HG03066 (cell line): ENCODE measurements at regions not wholly inside any gene's neighbourhood (a gene's known extent, or its start where the extent isn't known, plus 50 kb on each side); places are given as distances from the start of the nearest gene placed in this dataset.
"Not testable (repeated sequence)": the region's sequence is repeated elsewhere in the genome, so short reads cannot be mapped to it uniquely, and the experiment has no call there.

Experiments used
- ATAC-seq: cut with Tn5 transposase; IDR thresholded peaks from one replicate; pipeline ENCODE4 v1.9.1; 2021; ENCODE audit warnings: low read depth; ENCODE audit not compliant: unreplicated experiment

DNA sequence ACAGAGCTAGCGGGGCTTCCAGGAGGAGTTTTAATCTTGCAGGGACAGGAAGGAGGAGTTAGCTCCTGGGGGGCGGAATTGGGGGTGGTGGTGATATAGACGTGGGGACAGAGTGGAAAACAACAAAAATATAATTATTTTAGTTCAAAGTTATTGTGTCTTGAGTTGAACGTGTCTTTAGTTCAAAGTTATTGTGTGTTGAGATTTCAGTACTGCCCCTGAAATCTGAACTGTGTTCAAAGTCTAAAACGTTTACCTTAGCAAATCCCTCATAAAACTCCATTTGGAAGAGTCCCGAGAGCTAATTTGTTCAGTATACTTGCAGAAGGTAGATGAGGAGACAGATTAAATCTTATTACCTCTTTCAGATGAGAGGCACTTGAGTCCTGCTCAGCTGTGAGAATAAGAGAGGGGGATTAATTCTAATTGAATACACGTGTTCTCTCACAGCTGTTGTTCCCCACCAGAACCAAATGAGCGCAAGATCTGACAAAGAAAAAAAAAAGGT, 132.4 kb upstream of the ALDH3B2 start:
- ATAC-seq = not testable (repeated sequence)

- not testable (repeated sequence) for ATAC-seq
Observed at GRCh38 chr11:67806183-67806582, 131.8 kb upstream of the ALDH3B2 start.

GRCh38 chr11:67805253-67806126, 131.1 kb upstream of the ALDH3B2 start:
- peak; percentile 81 for ATAC-seq

- ATAC-seq = not testable (repeated sequence)
Observed at GRCh38 chr11:67804435-67805252, 130.2 kb upstream of the ALDH3B2 start.

DNA sequence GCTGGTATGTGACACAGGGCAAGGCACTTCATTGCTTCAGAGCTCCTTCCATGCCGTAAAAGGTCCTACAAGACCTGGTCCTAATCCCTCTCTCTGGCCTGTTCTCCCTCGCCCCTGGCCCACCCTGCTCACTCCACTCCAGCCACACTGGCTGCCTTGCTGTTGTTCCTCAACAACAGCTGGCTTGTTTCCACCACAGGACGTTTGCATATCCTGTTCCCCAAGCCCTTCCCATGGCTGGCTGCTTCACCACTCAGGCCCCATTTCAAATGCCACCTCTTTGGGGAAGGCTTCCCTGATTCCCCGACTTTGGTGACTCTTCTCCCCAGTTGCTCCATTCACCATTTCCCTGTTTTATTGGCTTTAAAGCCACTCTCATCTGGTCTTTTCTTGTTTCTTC, 129.1 kb upstream of the ALDH3B2 start:
- ATAC-seq = not testable (repeated sequence)

- ATAC-seq = not testable (repeated sequence)
Observed at GRCh38 chr11:67803055-67803454, 128.6 kb upstream of the ALDH3B2 start.

- not testable (repeated sequence) for ATAC-seq
Observed at GRCh38 chr11:67802623-67803022, 128.2 kb upstream of the ALDH3B2 start.

GRCh38 chr11:67801397-67801796, 127.0 kb upstream of the ALDH3B2 start:
- not testable (repeated sequence) for ATAC-seq

- not testable (repeated sequence) for ATAC-seq
Observed at GRCh38 chr11:67800591-67800990, 126.2 kb upstream of the ALDH3B2 start.

DNA sequence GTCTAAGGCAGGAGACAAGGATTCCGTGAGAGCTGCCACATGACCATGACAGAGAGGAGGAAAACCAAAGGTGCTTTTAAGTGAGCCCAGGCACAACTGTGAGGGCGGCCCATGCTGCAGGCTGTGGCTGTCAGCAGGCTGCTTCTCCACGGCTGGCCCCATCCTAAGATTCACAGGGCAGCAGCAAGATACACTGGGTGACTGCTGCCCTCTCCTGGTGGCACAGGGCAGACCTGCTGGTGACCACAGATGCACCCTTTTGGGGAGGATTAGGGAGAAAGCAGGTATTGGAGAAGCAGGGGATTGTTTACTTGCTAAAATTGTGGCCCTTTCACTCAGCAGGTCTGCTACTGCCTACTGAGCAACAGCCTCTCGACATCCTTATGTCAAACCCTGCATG, 125.4 kb upstream of the ALDH3B2 start:
- ATAC-seq = not testable (repeated sequence)

DNA sequence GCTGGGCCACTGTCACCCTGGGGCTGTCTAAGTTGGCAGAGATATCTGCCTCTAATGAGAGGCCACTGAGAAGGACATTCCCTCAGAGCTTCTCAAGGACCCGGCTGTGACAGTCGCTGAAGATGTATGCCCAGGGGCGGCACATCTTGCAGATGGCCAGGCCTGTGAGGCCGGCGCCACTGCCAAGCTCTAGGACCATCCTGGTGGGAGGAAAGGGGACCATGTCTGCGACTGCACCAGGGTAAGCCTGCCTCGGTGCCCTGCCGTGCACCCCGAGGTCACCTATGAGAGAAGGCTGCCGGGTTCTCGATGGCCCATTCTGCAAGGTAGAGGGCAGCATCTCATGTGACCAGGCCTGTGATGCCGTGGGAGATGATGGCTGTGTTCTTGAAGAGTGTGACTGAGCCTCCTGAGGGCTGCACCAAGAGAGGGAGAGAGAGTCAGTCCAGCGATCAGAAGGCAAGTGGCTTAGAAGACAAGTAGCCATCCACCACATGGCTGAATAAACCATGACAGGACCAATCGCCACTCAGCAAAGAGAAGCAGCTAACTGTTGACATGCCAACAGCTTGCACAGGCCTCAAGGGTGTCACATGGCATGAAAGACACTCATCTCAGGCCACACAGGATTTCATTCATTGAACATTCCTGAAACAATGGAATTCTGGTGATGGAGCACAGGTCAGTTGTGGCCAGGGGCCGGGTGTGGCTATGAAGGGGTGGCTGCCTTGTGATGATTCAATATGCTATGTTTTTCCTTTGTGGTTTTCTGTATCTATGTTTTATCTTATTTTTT, 123.5 kb upstream of the ALDH3B2 start:
- not testable (repeated sequence) for ATAC-seq

GRCh38 chr11:67795746-67796145, 121.3 kb upstream of the ALDH3B2 start:
- no peak for ATAC-seq

DNA sequence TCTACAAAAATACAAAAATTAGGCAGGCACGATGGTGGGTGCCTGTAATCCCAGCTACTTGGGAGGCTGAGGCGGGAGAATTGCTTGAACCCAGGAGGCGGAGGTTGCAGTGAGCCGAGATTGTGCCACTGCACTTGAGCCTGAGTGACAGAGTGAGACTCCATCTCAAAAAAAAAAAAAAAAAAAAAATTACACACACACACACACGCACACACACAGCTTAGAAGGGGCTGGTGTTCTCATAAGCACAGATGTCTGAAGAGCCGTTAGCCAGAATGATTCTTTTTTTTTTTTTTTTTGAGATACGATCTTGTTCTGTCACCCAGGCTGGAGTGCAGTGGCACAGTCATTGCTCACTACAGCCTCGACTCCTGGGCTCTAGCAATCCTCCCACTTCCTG, 119.3 kb upstream of the ALDH3B2 start:
- not testable (repeated sequence) for ATAC-seq

GRCh38 chr11:67792273-67792990, 118.0 kb upstream of the ALDH3B2 start:
- ATAC-seq = not testable (repeated sequence)

GRCh38 chr11:67791598-67792170, 117.3 kb upstream of the ALDH3B2 start:
- ATAC-seq = not testable (repeated sequence)

GRCh38 chr11:67788341-67788695, 113.9 kb upstream of the ALDH3B2 start:
- ATAC-seq = not testable (repeated sequence)

DNA sequence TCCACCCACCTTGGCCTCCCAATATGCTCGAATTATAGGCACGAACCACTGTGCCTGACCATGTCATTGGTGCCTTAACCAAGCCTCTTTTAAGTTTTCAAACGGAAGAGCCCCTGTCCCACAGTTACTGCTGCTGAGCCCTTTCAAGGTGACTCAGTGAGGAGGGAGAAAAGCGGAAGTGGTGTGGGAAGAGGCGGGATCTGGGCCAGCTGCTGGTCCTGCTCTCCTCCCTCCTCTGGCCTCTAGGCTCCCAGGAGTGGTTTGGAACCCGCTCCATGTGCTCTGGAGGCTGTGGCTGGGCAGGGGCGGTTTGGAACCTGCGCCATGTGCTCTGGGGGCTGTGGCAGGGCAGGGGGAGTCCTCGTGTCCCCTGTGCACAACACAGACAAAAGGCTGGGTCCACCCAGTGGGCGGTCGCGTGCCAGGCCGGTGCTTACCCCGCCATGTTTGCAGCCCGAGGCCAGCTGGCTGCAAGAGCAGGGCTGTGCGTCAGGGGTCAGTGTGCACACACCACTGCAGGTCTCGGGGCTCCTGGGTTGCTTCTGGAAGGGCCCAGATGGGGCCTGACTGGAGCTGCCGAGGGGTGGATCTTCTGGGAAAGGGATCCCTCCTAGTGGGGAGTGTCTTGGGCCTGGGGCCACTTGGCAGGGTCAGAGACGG, 113.4 kb upstream of the ALDH3B2 start:
- not testable (repeated sequence) for ATAC-seq

GRCh38 chr11:67781967-67782366, 107.5 kb upstream of the ALDH3B2 start:
- not testable (repeated sequence) for ATAC-seq

DNA sequence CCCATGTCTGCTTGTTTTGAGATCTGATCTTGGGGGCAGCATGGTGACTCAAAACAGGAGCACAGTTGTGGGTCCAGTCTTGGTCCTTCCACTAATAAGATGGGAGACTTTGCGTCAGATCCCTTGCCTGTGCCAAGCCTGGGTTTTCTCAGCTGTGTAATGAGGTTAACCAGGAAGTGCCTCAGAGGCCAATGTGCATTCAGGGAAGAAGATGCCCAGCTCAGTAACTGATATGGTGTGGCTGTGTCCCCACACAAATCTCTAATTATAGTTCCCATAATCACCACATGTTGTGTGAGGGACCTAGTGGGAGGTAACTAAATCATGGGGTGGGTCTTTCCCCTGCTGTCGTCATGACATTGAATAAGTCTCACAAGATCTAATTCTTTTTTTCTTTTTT, 107.1 kb upstream of the ALDH3B2 start:
- ATAC-seq = not testable (repeated sequence)
